Endodermal cell (in vitro differentiated cells): ENCODE measurements at regions not wholly inside any gene's neighbourhood (a gene's known extent, or its start where the extent isn't known, plus 50 kb on each side); places are given as distances from the start of the nearest gene placed in this dataset.

Experiments used
- DNase-seq: peaks from one replicate; pipeline ENCODE4 v3.0.0-alpha.2; 2017
- H3K27ac ChIP-seq: 2 replicates; pipeline ENCODE4 v1.5.1; 2013; ENCODE audit warnings: mild to moderate bottlenecking, low read depth, low read length, moderate library complexity
- H3K27me3 ChIP-seq: 2 replicates; pipeline ENCODE4 v1.6.1; 2013; ENCODE audit warnings: mild to moderate bottlenecking, low read length, moderate library complexity; ENCODE audit not compliant: insufficient read depth, control insufficient read depth, poor library complexity, severe bottlenecking
- H3K36me3 ChIP-seq: 2 replicates; pipeline ENCODE4 v1.7.0; 2013; ENCODE audit warnings: mild to moderate bottlenecking, low read length, moderate library complexity; ENCODE audit not compliant: control insufficient read depth, insufficient read depth
- H3K4me1 ChIP-seq: one replicate; pipeline ENCODE4 v1.7.0; 2013; ENCODE audit warnings: low read length; ENCODE audit not compliant: control insufficient read depth, insufficient read depth
- H3K4me3 ChIP-seq: 2 replicates; pipeline ENCODE4 v1.5.1; 2013; ENCODE audit warnings: mild to moderate bottlenecking, low read length, moderate library complexity
- H3K9ac ChIP-seq: 2 replicates; pipeline ENCODE4 v1.6.1; 2013; ENCODE audit warnings: mild to moderate bottlenecking, low read length, moderate library complexity; ENCODE audit not compliant: poor library complexity, severe bottlenecking; ENCODE audit errors: extremely low read depth
- H3K9me3 ChIP-seq: 2 replicates; pipeline ENCODE4 v1.6.1; 2013; ENCODE audit warnings: mild to moderate bottlenecking, low read length, moderate library complexity; ENCODE audit not compliant: control insufficient read depth
- H3K27ac Mint-ChIP-seq: 2 replicates; pipeline ENCODE4 v1.8.0; 2020; ENCODE audit warnings: mixed read lengths
- H3K27me3 Mint-ChIP-seq: 2 replicates; pipeline ENCODE4 v1.8.0; 2021; ENCODE audit warnings: mild to moderate bottlenecking, mixed read lengths; ENCODE audit not compliant: insufficient read depth
- H3K36me3 Mint-ChIP-seq: 2 replicates; pipeline ENCODE4 v1.8.0; 2020; ENCODE audit warnings: low read depth, mixed read lengths
- H3K4me1 Mint-ChIP-seq: 2 replicates; pipeline ENCODE4 v1.8.0; 2020; ENCODE audit warnings: mixed read lengths
- H3K4me3 Mint-ChIP-seq: 2 replicates; pipeline ENCODE4 v1.8.0; 2020; ENCODE audit warnings: mild to moderate bottlenecking, moderate library complexity, mixed read lengths
- H3K9me3 Mint-ChIP-seq: 2 replicates; pipeline ENCODE4 v1.8.0; 2020; ENCODE audit warnings: mild to moderate bottlenecking, mixed read lengths
- WGBS, 2 experiments: methylation state at CpG; one replicate each; pipeline versions ENCODE4 v1.1.5 to v1.1.7; 2013; ENCODE audit warnings: missing lambda C conversion rate in 2 of 2, mixed read lengths in 1 of 2; ENCODE audit not compliant: insufficient coverage in 1 of 2, insufficient read length in 1 of 2; 5-methylcytosine and 5-hydroxymethylcytosine counted together
- TF ChIP-seq, protein P1 (sequence below): fragments of 200-600 bp; sonication (generic); conservative IDR thresholded peaks from 2 replicates; pipeline ENCODE4 v1.5.0; 2021; ENCODE audit warnings: antibody characterized with exemption, mild to moderate bottlenecking

DNA sequence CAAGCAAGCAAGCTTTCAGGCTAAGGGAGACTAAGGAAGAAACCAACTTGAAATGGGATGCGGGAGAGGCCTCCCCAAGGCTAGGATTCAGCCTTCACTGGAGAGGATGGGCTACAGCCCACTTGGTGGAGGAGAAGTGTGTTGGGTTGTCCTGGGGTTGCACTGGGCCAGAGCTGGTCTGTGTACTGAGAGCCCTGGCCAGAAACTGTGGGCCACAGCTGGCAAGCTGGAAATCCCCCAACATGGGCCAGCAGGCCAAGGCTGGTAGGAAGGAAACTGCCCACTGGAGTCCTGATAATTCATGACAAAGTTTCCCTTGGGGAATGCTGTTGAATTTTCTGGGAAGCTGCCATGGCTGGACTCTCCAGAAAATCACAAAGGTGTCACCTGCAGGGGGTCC, 188.0 kb upstream of the S100G start:
- peaks cover 23% of the 10 kb centered on the region for H3K4me1 Mint-ChIP-seq
- peaks cover 53% of the 10 kb centered on the region for H3K36me3 Mint-ChIP-seq
- H3K27me3 Mint-ChIP-seq, result no peaks in the 10 kb centered on the region
- H3K27ac ChIP-seq, result no peak overlapping the region
- no peaks in the 10 kb centered on the region for H3K9me3 ChIP-seq
- H3K9ac ChIP-seq, result no peak overlapping the region
- no peak overlapping the region for H3K4me3 Mint-ChIP-seq
- H3K4me3 ChIP-seq, result no peak overlapping the region
- no peaks in the 10 kb centered on the region for H3K4me1 ChIP-seq
- no peaks in the 10 kb centered on the region for H3K27me3 ChIP-seq
- TF ChIP-seq, protein P1, sequence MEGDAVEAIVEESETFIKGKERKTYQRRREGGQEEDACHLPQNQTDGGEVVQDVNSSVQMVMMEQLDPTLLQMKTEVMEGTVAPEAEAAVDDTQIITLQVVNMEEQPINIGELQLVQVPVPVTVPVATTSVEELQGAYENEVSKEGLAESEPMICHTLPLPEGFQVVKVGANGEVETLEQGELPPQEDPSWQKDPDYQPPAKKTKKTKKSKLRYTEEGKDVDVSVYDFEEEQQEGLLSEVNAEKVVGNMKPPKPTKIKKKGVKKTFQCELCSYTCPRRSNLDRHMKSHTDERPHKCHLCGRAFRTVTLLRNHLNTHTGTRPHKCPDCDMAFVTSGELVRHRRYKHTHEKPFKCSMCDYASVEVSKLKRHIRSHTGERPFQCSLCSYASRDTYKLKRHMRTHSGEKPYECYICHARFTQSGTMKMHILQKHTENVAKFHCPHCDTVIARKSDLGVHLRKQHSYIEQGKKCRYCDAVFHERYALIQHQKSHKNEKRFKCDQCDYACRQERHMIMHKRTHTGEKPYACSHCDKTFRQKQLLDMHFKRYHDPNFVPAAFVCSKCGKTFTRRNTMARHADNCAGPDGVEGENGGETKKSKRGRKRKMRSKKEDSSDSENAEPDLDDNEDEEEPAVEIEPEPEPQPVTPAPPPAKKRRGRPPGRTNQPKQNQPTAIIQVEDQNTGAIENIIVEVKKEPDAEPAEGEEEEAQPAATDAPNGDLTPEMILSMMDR, result no peak
- H3K9me3 Mint-ChIP-seq, result peaks cover 5% of the 10 kb centered on the region
- 100% methylated on average over 1 of the region's 1 CpG; no CpG with 5 or more reads in 1 of the 2 experiments for WGBS, 2 experiments
- no peaks in the 10 kb centered on the region for H3K36me3 ChIP-seq
- no peak overlapping the region for H3K27ac Mint-ChIP-seq
- no peak for DNase-seq

DNA sequence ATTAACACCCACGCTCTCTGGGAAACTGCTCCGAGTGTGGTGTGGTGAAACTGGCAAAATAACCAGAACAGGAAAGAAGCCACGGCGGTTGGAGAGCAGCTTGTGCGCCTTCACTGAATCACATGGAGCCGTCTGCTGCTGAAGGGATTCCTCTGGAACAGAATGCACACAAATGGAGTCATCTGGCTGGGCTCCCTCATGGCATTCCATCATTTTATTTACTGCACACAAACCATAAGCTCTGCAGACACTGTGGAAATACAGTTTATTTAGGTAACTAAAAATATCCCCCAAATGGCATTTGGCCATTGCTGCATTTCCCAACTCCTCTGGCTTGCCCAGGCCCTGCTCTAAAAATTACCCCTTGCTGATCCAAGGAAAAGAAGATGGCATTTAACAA, 187.0 kb upstream of the S100G start:
- Histone ChIP-seq H3K9ac (no peak overlapping the region), H3K4me1 (no peaks in the 10 kb centered on the region), H3K4me3 (no peak overlapping the region), H3K27ac (no peak overlapping the region), H3K9me3 (no peaks in the 10 kb centered on the region), H3K27me3 (no peaks in the 10 kb centered on the region), H3K36me3 (no peaks in the 10 kb centered on the region)
- no peak overlapping the region for H3K4me3 Mint-ChIP-seq
- peaks cover 5% of the 10 kb centered on the region for H3K9me3 Mint-ChIP-seq
- peaks cover 48% of the 10 kb centered on the region for H3K36me3 Mint-ChIP-seq
- peak overlapping the region; percentile 23 for H3K27ac Mint-ChIP-seq
- TF ChIP-seq, protein P1, result no peak
- no peaks in the 10 kb centered on the region for H3K27me3 Mint-ChIP-seq
- DNase-seq, result no peak
- WGBS, 2 experiments, result 96 to 100% methylated on average over 4 to 6 of the region's 6 CpGs
- peaks cover 31% of the 10 kb centered on the region for H3K4me1 Mint-ChIP-seq

DNA sequence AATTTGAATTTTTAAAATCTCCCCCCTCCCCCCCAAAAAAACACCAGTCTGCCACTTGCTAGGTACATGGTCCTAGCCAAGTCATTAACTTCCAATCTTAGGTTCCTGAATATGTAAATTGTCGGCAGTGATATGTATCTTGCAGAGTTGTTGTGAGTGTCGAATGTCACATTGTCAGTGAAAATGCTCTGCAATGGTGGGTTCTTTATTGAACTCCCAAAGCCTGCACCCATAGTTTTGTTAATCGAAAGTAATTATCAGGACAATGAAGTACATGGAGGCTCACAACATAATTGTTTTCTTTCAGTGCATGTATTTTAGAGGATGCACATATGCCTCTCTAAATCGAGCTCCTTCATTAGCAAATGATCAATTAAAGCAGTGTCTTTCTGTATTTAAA, 185.6 kb upstream of the S100G start:
- Mint-ChIP-seq H3K4me3 (no peak overlapping the region), H3K27ac (peak overlapping the region; percentile 0), H3K9me3 (peaks cover 5% of the 10 kb centered on the region), H3K4me1 (peaks cover 26% of the 10 kb centered on the region), H3K36me3 (peaks cover 41% of the 10 kb centered on the region), H3K27me3 (no peaks in the 10 kb centered on the region)
- 49% methylated on average over 4 of the region's 4 CpGs; no CpG with 5 or more reads in 1 of the 2 experiments for WGBS, 2 experiments
- Histone ChIP-seq H3K27ac (no peak overlapping the region), H3K9me3 (no peaks in the 10 kb centered on the region), H3K9ac (no peak overlapping the region), H3K4me3 (no peak overlapping the region), H3K27me3 (no peaks in the 10 kb centered on the region), H3K4me1 (no peaks in the 10 kb centered on the region), H3K36me3 (no peaks in the 10 kb centered on the region)
- TF ChIP-seq, protein P1, result no peak
- DNase-seq, result no peak
